Endometrium (tissue), 2 donors: ENCODE measurements at regions not wholly inside any gene's neighbourhood (a gene's known extent, or its start where the extent isn't known, plus 50 kb on each side); places are given as distances from the start of the nearest gene placed in this dataset.

Experiments
- FAIRE-seq: peaks from 2 replicates; lab custom pipeline; 2012; peaks lifted over from hg19 to GRCh38; lab: Jason Lieb, UNC
- donor health status: control.
- donor health status: control.

DNA sequence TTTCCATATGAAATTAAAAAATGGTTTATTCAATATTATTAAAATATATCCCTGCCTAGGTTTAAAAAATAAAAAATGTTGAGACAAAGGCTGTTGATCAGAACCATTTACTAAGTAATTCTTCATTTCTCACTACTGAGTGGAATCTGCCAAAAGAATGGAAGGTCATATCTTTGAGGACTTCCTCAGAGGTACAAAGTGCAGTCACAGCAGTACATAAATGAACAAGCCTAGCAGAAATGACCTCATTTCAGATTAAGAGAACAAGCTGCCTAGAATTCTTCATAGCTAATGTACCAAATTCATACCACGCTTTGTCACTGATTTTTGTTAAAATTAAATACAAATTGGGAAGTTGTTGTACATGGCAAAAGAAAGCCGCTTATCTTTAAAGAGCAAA, 318.9 kb upstream of the TFPI start:
- FAIRE-seq = no peak

GRCh38 chr2:187874786-187875185, 320.6 kb upstream of the TFPI start:
- no peak for FAIRE-seq

DNA sequence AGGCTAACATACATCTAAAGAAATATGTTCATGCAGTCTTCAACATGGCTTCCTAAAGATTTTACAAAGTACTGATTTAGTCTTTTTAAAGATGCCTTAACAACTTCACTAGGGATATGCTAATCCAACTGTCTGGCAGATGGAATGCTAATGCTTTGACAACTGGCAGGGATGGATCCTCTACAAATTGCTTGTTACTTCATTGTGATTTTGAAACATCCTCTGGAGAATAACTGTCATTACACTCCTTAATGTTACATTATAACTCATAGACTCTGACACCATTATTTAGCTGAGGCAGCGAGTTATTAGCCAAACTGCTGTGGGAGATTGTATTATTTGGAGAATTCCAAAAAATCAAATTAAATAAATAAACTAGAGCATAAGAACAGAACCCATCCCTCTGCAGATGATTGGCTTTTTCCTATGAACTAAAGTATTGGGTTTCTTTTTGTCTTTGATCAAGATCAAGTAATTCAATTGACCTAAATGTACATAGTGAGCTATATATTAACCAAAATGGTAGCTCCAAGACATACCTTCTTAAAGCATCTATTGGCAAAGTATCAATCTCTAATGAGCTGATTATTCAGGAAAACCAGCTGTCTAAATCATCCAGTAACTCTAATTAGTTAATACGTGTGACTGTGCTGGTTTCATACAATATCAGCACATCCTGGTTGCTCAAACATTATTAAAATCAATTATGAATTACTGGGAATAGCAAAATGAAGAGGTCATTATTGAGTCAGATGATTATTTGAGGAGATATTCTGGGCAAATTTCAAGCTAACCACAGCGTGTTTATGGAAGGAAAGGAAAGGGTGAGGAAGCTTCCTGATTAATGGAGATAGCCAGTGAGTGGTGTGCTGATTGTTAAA, 321.3 kb upstream of the TFPI start:
- no peak for FAIRE-seq

GRCh38 chr2:187876554-187876953, 322.3 kb upstream of the TFPI start:
- no peak for FAIRE-seq

DNA sequence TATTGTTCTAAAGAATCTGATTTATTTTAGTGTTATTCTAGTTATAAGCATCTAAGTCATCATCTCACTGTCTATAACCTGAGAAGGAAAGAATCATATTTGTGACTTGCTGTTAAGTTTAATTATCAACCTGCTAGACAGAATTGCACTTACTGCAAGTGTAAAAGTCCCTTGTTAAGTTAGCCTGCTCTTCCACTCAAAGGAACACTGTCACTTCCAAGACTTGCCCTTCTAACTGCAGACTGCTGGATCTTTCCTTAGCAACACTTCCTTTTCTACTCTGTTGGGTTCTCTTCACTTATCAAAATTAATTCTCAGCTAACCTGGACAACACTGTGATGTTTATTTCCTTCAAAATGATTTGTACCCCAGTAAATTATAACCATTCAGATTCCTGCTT, 323.2 kb upstream of the TFPI start:
- FAIRE-seq = no peak

DNA sequence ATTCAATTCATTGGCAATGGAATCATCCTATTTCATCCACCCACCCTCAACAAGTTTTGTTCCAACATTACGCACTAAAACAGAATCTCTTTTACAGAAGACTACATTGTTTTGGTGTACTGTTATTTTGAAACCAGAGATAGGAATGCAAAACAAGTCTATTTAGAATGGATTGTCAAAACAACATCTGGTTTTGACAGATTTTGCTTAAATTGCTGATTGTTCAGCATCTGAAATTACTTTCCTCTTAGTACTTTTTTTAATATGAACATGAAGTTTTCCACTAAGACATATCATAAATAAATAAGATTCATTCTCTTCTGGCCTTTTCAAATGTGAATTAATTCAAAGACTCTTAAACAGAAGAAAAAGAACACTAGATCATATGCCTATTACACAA, 323.9 kb upstream of the TFPI start:
- peak; percentile 99 for FAIRE-seq

DNA sequence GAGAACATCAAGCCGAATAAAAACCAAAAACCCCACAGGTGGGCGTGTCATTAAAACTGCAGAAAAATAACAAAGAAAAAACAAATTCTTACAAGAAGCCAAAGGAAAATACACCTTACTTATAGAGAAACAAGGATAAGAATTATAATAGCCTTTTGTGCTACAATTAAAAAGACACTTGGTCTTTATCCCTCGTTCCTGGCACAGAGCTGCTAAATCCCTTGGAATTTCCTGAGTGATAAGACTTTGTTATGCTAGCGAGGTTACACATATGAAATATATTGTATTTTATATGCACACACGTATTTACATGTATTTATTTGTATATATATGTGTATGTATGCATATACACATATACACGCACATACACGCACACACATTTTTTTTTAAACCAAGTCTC, 325.3 kb upstream of the TFPI start:
- FAIRE-seq = no peak

GRCh38 chr2:187884003-187884402, 329.8 kb upstream of the TFPI start:
- no peak for FAIRE-seq

DNA sequence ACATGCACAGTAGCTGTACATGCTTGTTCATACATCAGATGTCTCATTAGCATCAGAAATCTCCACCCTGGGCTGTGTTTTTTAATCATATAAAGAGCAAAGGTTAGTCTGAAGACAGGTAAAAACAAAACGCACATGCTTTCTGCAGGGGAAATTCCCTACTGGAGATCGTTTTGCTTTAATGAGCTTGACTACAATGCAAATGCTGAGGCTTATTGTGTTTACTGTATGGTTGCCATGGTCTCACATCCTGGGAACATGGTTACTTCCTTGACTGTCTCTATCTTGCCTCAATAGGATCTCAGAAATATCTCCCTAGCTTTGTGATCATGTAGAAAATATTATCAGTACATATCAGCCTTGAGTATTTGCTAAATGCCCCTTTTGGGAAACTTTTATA, 336.5 kb upstream of the TFPI start:
- no peak for FAIRE-seq

DNA sequence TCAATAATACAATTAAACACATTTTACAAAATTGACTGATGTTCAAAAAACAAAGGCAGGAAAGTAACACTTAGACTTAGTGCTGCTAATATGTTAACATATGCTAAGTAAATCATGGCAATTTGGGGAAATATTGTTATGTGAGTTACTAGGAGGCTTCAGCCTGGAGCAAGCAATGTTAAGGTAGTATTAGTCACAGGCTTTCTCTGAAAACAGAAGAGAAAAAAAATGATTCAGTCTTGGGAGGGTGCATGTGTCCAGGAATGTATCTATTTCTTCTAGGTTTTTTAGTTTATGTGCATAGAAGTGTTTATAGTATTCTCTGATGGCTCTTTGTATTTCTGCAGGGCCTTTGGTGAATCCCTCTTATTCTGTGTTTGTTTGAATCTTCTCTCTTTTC, 345.8 kb upstream of the TFPI start:
- FAIRE-seq = no peak

GRCh38 chr2:187906021-187906420, 351.8 kb upstream of the TFPI start:
- FAIRE-seq = no peak

DNA sequence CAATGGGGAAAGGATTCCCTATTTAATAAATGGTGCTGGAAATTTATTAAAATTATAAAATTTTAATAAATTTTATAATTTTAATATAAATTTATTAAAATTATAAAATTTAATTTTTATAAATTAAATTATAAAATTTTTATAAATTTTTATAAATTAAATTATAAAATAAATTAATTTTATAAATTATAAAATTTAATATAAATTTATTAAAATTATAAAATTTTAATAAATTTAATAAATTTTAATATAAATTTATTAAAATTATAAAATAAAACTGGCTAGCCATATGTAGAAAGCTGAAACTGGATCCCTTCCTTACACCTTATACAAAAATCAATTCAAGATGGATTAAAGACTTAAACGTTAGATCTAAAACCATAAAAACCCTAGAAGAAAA, 356.7 kb upstream of the TFPI start:
- peak; percentile 73 for FAIRE-seq

DNA sequence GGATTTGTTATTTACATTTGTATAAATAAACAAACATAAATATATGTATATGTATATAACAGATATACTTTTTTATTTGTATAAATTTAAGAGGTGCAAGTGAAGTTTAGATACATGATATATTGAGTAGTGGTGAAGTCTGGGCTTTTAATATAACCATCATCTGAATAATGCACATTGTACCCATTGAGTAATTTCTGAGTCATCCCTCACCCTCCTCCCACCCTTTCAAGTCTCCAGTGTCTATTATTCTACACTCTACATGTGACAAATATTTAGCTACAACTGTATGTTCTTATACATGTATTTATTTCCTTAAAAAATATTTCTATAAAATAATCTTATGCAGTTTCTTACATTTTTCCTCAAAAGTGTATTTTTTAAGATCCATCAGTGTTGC, 358.7 kb upstream of the TFPI start:
- no peak for FAIRE-seq

DNA sequence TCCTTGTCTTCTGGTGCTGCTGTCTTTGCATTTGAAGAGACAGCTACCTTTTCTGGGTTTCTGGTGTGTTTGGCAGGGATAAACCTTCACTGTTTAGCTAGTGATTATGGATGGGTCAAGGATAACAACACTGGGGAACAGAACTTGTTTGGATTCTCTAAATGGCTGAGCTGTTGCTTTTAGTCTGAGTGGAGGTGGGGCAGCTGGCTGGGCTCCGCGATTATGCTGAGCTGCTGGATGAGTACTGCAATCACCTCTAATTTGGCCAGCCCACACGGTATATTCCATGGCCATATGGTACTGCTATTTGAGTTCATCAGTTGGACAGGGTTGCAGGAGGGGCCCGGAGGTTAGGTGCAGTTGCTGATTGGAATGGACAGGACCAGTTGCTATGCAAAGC, 361.6 kb upstream of the TFPI start:
- FAIRE-seq = no peak

GRCh38 chr2:187916799-187917198, 362.6 kb upstream of the TFPI start:
- no peak for FAIRE-seq

DNA sequence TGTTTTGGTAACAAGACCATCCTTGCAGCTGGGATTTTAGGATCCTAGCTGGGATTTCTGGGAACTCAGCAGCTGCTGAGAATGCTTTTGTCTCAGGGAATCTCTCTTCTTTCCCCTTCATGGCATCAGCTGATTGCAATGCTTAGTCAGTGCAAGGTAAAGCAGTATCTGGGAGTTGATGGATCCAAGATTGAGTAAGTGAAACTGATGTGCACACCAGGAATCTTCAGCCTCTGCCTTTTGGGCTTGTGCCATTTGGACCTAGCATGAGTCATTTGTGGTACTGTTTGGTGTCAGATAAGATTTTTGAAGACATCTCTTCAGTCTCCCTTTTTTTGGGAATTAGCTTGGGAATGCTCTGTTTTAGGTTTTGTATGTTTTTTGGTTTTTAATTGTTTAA, 363.3 kb upstream of the TFPI start:
- no peak for FAIRE-seq

- no peak for FAIRE-seq
Measured at GRCh38 chr2:187918996-187919821, 365.0 kb upstream of the TFPI start.

GRCh38 chr2:187920511-187920910, 366.3 kb upstream of the TFPI start:
- no peak for FAIRE-seq

GRCh38 chr2:187922846-187923245, 368.6 kb upstream of the TFPI start:
- peak; percentile 98 for FAIRE-seq

GRCh38 chr2:187924293-187924692, 367.4 kb upstream of the GULP1 start:
- FAIRE-seq = no peak

- no peak for FAIRE-seq
Measured at GRCh38 chr2:187934236-187934635, 357.4 kb upstream of the GULP1 start.

- FAIRE-seq = no peak
Measured at GRCh38 chr2:187934692-187935091, 357.0 kb upstream of the GULP1 start.

GRCh38 chr2:187935126-187935525, 356.5 kb upstream of the GULP1 start:
- no peak for FAIRE-seq
